Progenitor cell of endocrine pancreas (in vitro differentiated cells): ENCODE measurements at regions not wholly inside any gene's neighbourhood (a gene's known extent, or its start where the extent isn't known, plus 50 kb on each side); places are given as distances from the start of the nearest gene placed in this dataset.

ENCODE experiments used
- DNase-seq: peaks from one replicate; pipeline ENCODE4 v3.0.0; 2021; ENCODE audit warnings: low spot score; ENCODE audit not compliant: unreplicated experiment
- H3K27ac Mint-ChIP-seq: 2 replicates; pipeline ENCODE4 v1.8.0; 2021; ENCODE audit warnings: mild to moderate bottlenecking, moderate library complexity, mixed read lengths
- H3K27me3 Mint-ChIP-seq: 2 replicates; pipeline ENCODE4 v1.8.0; 2021; ENCODE audit warnings: mixed read lengths
- H3K36me3 Mint-ChIP-seq: 2 replicates; pipeline ENCODE4 v1.8.0; 2022; ENCODE audit warnings: mixed read lengths; ENCODE audit not compliant: insufficient read depth
- H3K4me1 Mint-ChIP-seq: 2 replicates; pipeline ENCODE4 v1.8.0; 2021; ENCODE audit warnings: low read depth, mixed read lengths
- H3K4me3 Mint-ChIP-seq: 2 replicates; pipeline ENCODE4 v1.8.0; 2021; ENCODE audit warnings: low read depth, mild to moderate bottlenecking, moderate library complexity, mixed read lengths
- H3K9me3 Mint-ChIP-seq: 2 replicates; pipeline ENCODE4 v1.8.0; 2021; ENCODE audit warnings: low read depth, mixed read lengths
- TF ChIP-seq, protein P1 (sequence below): fragments of 200-600 bp; sonication (generic); IDR thresholded peaks from one replicate; pipeline ENCODE4 v1.5.0; 2021; ENCODE audit warnings: antibody characterized with exemption, mild to moderate bottlenecking; ENCODE audit not compliant: unreplicated experiment

- no peak overlapping the region for H3K27ac Mint-ChIP-seq
- H3K4me3 Mint-ChIP-seq, result no peak overlapping the region
- peaks cover 2% of the 10 kb centered on the region for H3K4me1 Mint-ChIP-seq
- H3K9me3 Mint-ChIP-seq, result no peaks in the 10 kb centered on the region
- DNase-seq, result no peak
- no peaks in the 10 kb centered on the region for H3K36me3 Mint-ChIP-seq
- TF ChIP-seq, protein P1, sequence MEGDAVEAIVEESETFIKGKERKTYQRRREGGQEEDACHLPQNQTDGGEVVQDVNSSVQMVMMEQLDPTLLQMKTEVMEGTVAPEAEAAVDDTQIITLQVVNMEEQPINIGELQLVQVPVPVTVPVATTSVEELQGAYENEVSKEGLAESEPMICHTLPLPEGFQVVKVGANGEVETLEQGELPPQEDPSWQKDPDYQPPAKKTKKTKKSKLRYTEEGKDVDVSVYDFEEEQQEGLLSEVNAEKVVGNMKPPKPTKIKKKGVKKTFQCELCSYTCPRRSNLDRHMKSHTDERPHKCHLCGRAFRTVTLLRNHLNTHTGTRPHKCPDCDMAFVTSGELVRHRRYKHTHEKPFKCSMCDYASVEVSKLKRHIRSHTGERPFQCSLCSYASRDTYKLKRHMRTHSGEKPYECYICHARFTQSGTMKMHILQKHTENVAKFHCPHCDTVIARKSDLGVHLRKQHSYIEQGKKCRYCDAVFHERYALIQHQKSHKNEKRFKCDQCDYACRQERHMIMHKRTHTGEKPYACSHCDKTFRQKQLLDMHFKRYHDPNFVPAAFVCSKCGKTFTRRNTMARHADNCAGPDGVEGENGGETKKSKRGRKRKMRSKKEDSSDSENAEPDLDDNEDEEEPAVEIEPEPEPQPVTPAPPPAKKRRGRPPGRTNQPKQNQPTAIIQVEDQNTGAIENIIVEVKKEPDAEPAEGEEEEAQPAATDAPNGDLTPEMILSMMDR, result no peak
- H3K27me3 Mint-ChIP-seq, result peaks cover 21% of the 10 kb centered on the region
Observed at GRCh38 chr10:111357859-111358258, 281.0 kb downstream of the ADRA2A start.

DNA sequence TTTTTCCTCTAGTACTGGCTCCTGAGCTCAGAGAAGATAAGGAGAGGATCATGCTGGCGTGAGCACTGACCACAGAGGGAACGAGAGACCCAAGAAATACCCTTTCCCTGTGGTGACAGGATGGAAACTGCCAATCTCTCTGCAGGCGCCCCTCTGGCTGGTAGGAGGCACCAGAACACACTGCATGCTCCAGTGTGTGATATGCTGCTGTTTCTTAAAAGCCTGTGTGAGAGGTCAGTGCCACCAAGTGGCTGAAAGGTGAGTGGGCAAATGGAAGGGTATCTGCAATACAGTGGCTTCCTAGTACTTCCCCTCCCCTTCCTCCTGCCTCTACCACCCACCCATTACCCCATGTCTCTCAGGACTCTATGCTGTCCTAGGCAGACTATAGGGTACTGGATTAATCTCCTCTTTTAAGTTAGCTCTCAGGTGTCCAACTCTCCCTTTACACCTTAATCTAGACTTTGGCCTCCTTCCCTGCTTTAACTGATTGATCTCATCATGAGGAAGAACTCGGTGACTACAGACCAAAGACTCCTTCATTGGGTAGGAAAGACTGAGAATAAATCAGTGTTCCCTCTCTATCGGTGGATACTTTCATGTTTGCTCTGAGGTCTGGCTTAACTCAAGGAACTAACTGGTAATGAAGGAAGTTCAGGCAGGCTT is 283.6 kb downstream of the ADRA2A start:
- peaks cover 2% of the 10 kb centered on the region for H3K4me1 Mint-ChIP-seq
- TF ChIP-seq, protein P1, result peak; percentile 72
- H3K9me3 Mint-ChIP-seq, result no peaks in the 10 kb centered on the region
- H3K36me3 Mint-ChIP-seq, result no peaks in the 10 kb centered on the region
- no peak overlapping the region for H3K4me3 Mint-ChIP-seq
- H3K27ac Mint-ChIP-seq, result no peak overlapping the region
- DNase-seq, result peak; percentile 28
- H3K27me3 Mint-ChIP-seq, result peaks cover 8% of the 10 kb centered on the region

- peaks cover 17% of the 10 kb centered on the region for H3K27me3 Mint-ChIP-seq
- H3K36me3 Mint-ChIP-seq, result no peaks in the 10 kb centered on the region
- H3K9me3 Mint-ChIP-seq, result no peaks in the 10 kb centered on the region
- no peak overlapping the region for H3K27ac Mint-ChIP-seq
- H3K4me3 Mint-ChIP-seq, result no peak overlapping the region
- TF ChIP-seq, protein P1, result no peak
- no peak for DNase-seq
- H3K4me1 Mint-ChIP-seq, result peaks cover 4% of the 10 kb centered on the region
Observed at GRCh38 chr10:111367531-111367930, 290.7 kb downstream of the ADRA2A start.

DNA sequence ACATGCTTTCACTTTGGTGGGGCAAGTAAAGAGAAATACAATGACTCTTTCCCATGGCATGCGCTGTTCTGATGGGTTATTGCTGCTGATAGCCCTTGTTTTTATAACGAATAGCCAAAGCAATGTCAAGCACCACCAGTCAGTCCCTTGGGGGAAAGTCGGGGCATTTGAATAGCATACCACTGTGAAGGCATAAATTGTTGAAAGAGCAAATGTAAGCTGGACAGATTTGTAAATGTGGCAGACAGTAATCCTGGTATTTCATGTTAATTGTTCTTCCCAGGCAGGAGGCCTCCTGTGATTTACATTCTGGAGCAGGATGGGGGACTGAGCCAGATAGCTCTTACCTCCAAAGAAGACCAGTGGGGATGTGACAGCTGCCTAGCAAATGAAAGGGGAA is 293.3 kb downstream of the ADRA2A start:
- no peak overlapping the region for H3K4me3 Mint-ChIP-seq
- no peak for DNase-seq
- TF ChIP-seq, protein P1, result no peak
- H3K4me1 Mint-ChIP-seq, result peaks cover 4% of the 10 kb centered on the region
- no peaks in the 10 kb centered on the region for H3K36me3 Mint-ChIP-seq
- H3K9me3 Mint-ChIP-seq, result no peaks in the 10 kb centered on the region
- peaks cover 13% of the 10 kb centered on the region for H3K27me3 Mint-ChIP-seq
- no peak overlapping the region for H3K27ac Mint-ChIP-seq

DNA sequence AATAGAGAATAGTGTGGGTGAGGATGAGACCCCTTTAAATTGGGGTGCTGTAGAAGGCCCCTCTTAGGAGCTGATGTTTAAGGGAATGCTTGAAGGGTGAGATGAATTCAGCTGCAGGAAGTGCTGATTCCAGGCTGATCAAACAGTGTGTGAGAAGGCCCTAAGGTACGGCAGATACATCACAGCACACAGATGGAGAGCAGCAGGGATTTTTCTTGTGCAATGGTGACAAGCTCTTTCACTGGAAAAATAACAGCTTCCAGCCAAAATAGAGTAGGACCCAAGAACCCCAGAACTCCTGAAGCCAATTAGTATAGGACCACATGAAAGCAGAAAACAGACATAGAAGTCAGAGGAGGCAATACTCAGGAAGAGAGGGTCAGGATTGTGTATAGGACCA is 296.9 kb downstream of the ADRA2A start:
- H3K27me3 Mint-ChIP-seq, result peaks cover 14% of the 10 kb centered on the region
- DNase-seq, result no peak
- no peaks in the 10 kb centered on the region for H3K9me3 Mint-ChIP-seq
- H3K4me1 Mint-ChIP-seq, result no peaks in the 10 kb centered on the region
- no peak overlapping the region for H3K27ac Mint-ChIP-seq
- H3K4me3 Mint-ChIP-seq, result no peak overlapping the region
- TF ChIP-seq, protein P1, result no peak
- no peaks in the 10 kb centered on the region for H3K36me3 Mint-ChIP-seq
